ENCODE measurements at regions not wholly inside any gene's neighbourhood (a gene's known extent, or its start where the extent isn't known, plus 50 kb on each side); places are given as distances from the start of the nearest gene placed in this dataset.

GRCh38 chr13:33525763-33526162, 240.2 kb upstream of the STARD13 start:
- H3K14ac ChIP-seq (ENCODE audit: insufficient read depth, low read length), result no peak overlapping the region
- WGBS (ENCODE audit: extremely low coverage, insufficient read length, low lambda C conversion rate), result no CpG with 5 or more reads among the region's 4 CpGs
- peaks cover 16 to 17% of the 10 kb centered on the region in 2 experiments for H3K4me1 Mint-ChIP-seq

More at GRCh38 chr13:33525763-33526162, 240.2 kb upstream of the STARD13 start:
- no peak overlapping the region for H2AK5ac ChIP-seq (ENCODE audit: insufficient read length, low read length)
- H3K18ac ChIP-seq (ENCODE audit: insufficient read length, low read depth, low read length), result no peak overlapping the region
- H3K4me2 ChIP-seq (ENCODE audit: insufficient read depth, insufficient read length, low read length), result no peak overlapping the region
- peaks cover 5% of the 10 kb centered on the region; the same call in 1 of the 2 replicates for H3K4me1 ChIP-seq (ENCODE audit: insufficient read depth, low read length)
- no peak overlapping the region for H2BK12ac ChIP-seq (ENCODE audit: insufficient read length, low read depth, low read length)
- no peaks in the 10 kb centered on the region for H4K20me1 ChIP-seq (ENCODE audit: control insufficient read depth, insufficient read depth, insufficient read length)
- no peak overlapping the region for H3K27ac ChIP-seq (ENCODE audit: insufficient read length, low read depth, low read length)
- H4K8ac ChIP-seq (replicated peaks; ENCODE audit: insufficient read length, low read depth, low read length), result no peak overlapping the region
- Mint-ChIP-seq H3K4me3 (no peak overlapping the region), H3K27ac (no peak overlapping the region), H3K36me3 (ENCODE audit: insufficient read depth in 1 of 3, low read depth in 3 of 3) (no peaks in the 10 kb centered on the region), H3K27me3 (ENCODE audit: low read depth) (no peaks in the 10 kb centered on the region), H3K9me3 (no peaks in the 10 kb centered on the region)
- no peak overlapping the region for H3K9ac ChIP-seq (ENCODE audit: extremely low read depth, insufficient read length, low read length)
- DNase-seq, result no peak
- no peak overlapping the region for H2BK15ac ChIP-seq (ENCODE audit: low read depth, low read length)
- no peak overlapping the region for H2BK5ac ChIP-seq (ENCODE audit: insufficient read length, low read length)
- H3T11ph ChIP-seq (ENCODE audit: low read length), result no peak overlapping the region
- no peaks in the 10 kb centered on the region for H3K79me2 ChIP-seq (ENCODE audit: insufficient read depth, low read length)
- H3K56ac ChIP-seq (ENCODE audit: insufficient read length, low read depth, low read length), result no peak overlapping the region
- H4K91ac ChIP-seq (ENCODE audit: insufficient read length, low read depth, low read length), result no peak overlapping the region
- no peak overlapping the region for H2AFZ ChIP-seq (ENCODE audit: low read length)
- no peaks in the 10 kb centered on the region for H3K79me1 ChIP-seq (ENCODE audit: insufficient read depth, low read depth, low read length, poor library complexity, severe bottlenecking)
- no peak overlapping the region for H3K4ac ChIP-seq (ENCODE audit: low read depth, low read length)
- H4K5ac ChIP-seq (ENCODE audit: insufficient read length, low read depth, low read length), result no peak overlapping the region
- H2BK20ac ChIP-seq (ENCODE audit: low read depth, low read length, poor library complexity, severe bottlenecking), result no peak overlapping the region
- no peaks in the 10 kb centered on the region for H3K9me3 ChIP-seq (ENCODE audit: control insufficient read depth, low read depth, low read length)
- H3K23me2 ChIP-seq (ENCODE audit: insufficient read length, low read depth, low read length, poor library complexity, severe bottlenecking), result no peaks in the 10 kb centered on the region
- no peak for TF ChIP-seq CTCF (conservative IDR thresholded peaks at IDR 0.05)
- H3K23ac ChIP-seq (ENCODE audit: insufficient read length, low read depth, low read length), result no peak overlapping the region
- no peak overlapping the region for H2BK120ac ChIP-seq (ENCODE audit: low read depth, low read length, poor library complexity, severe bottlenecking)
- no peaks in the 10 kb centered on the region for H3K27me3 ChIP-seq (ENCODE audit: insufficient read depth, low read length)
